Endothelial cell of umbilical vein (primary cell): ENCODE measurements at regions not wholly inside any gene's neighbourhood (a gene's known extent, or its start where the extent isn't known, plus 50 kb on each side); places are given as distances from the start of the nearest gene placed in this dataset.

Experiments
- BruUV-seq: library from RNA; stranded (reverse); fragments of 400-500 nt; replicated peaks from 2 replicates; lab custom pipeline; 2021; lab: Mats Ljungman, UMichigan
- CTCF ChIA-PET: fragments of 300-600, 350-600 bp; sonication (Branson Sonifier 250); formaldehyde crosslinking; loops from one replicate; lab custom pipeline; 2021; ENCODE audit warnings: antibody characterized with exemption, inconsistent platforms; lab: Charles Lee
- POLR2A ChIA-PET: fragments of 300-600, 350-600 bp; sonication (Branson Sonifier 250); formaldehyde crosslinking; loops from one replicate; lab custom pipeline; 2021; ENCODE audit warnings: antibody characterized with exemption, inconsistent platforms; lab: Charles Lee
- DNase-seq: peaks from one replicate; pipeline ENCODE4 v3.0.0-alpha.2; 2011; ENCODE audit warnings: low read depth, low spot score
- FAIRE-seq: peaks from 2 replicates; lab custom pipeline; 2011; peaks lifted over from hg19 to GRCh38; lab: Jason Lieb, UNC
- H2AFZ ChIP-seq: 2 replicates; pipeline ENCODE4 v1.6.0; 2012; ENCODE audit warnings: low read depth, low read length, control low read depth, inconsistent platforms
- H3K27ac ChIP-seq: 2 replicates; pipeline ENCODE4 v1.5.1; 2011; ENCODE audit warnings: low read depth, mild to moderate bottlenecking, control low read depth, low read length, moderate library complexity; ENCODE audit not compliant: insufficient read depth
- H3K27me3 ChIP-seq, 2 experiments: 2 replicates each; pipeline versions ENCODE4 v1.6.0 to v1.6.1; 2011; ENCODE audit warnings: low read length in 2 of 2, mixed read lengths in 1 of 2; ENCODE audit not compliant: control insufficient read depth in 2 of 2, insufficient read depth in 2 of 2
- H3K36me3 ChIP-seq, 2 experiments: 2 replicates in 1 of 2; 3 replicates in 1 of 2; pipeline ENCODE4 v1.5.1; 2011; ENCODE audit warnings: low read length in 2 of 2, mild to moderate bottlenecking in 1 of 2, moderate library complexity in 1 of 2; ENCODE audit not compliant: control insufficient read depth in 2 of 2, insufficient read depth in 2 of 2; ENCODE audit errors: extremely low read depth in 1 of 2
- H3K4me1 ChIP-seq: 3 replicates; pipeline ENCODE4 v1.5.1; 2011; ENCODE audit warnings: mild to moderate bottlenecking, low read length; ENCODE audit not compliant: control insufficient read depth, insufficient read depth; ENCODE audit errors: extremely low read depth
- H3K4me2 ChIP-seq: 2 replicates; pipeline ENCODE4 v1.6.1; 2011; ENCODE audit warnings: low read length, control low read depth, mixed read lengths; ENCODE audit not compliant: insufficient read depth
- H3K4me3 ChIP-seq, 3 experiments: fragments of 200-600 bp in 1 of 3; sonication (generic), shearing (Covaris generic) in 1 of 3; replicated peaks in 1 of 3; 2 replicates each; pipeline ENCODE4 v1.5.1; 2011 to 2016; ENCODE audit warnings: control low read depth in 3 of 3, low read length in 3 of 3, mild to moderate bottlenecking in 2 of 3, inconsistent platforms in 1 of 3, low read depth in 1 of 3, moderate library complexity in 1 of 3; ENCODE audit not compliant: insufficient read depth in 1 of 3
- H3K79me2 ChIP-seq: 2 replicates; pipeline ENCODE4 v1.6.0; 2012; ENCODE audit warnings: low read length, inconsistent platforms; ENCODE audit not compliant: control insufficient read depth, insufficient read depth
- H3K9ac ChIP-seq: replicated peaks from 2 replicates; pipeline ENCODE3; 2011; ENCODE audit warnings: low read length, control low read depth; ENCODE audit not compliant: insufficient read depth; ENCODE audit errors: extremely low read depth
- H3K9me1 ChIP-seq: replicated peaks from 3 replicates; pipeline ENCODE4 v1.6.0; 2011; ENCODE audit warnings: mild to moderate bottlenecking, low read length; ENCODE audit not compliant: control insufficient read depth, insufficient read depth; ENCODE audit errors: extremely low read depth
- H3K9me3 ChIP-seq: replicated peaks from 2 replicates; pipeline ENCODE4 v1.5.1; 2012; ENCODE audit warnings: low read length, inconsistent platforms; ENCODE audit not compliant: control insufficient read depth, insufficient read depth
- H4K20me1 ChIP-seq: replicated peaks from 2 replicates; pipeline ENCODE3; 2011; ENCODE audit warnings: mild to moderate bottlenecking, low read length; ENCODE audit not compliant: control insufficient read depth, insufficient read depth; ENCODE audit errors: extremely low read depth
- EZH2 ChIP-seq: IDR thresholded peaks from 2 replicates; pipeline ENCODE4 v1.6.1; 2012; ENCODE audit warnings: borderline replicate concordance, low read depth, mild to moderate bottlenecking, moderate library complexity, low read length, inconsistent platforms; ENCODE audit not compliant: severe bottlenecking
- GATA2 ChIP-seq: IDR thresholded peaks from 2 replicates; pipeline ENCODE4 v1.7.0; 2011; ENCODE audit warnings: low read depth, mild to moderate bottlenecking, moderate library complexity, mixed read lengths, low read length; ENCODE audit not compliant: insufficient read length, insufficient read depth
- MYC ChIP-seq: IDR thresholded peaks from one replicate; pipeline ENCODE4 v1.6.1; 2011; ENCODE audit warnings: mild to moderate bottlenecking, low read depth, low read length
- POLR2A ChIP-seq: IDR thresholded peaks from 2 replicates; pipeline ENCODE4 v1.6.1; 2012; ENCODE audit warnings: low read depth, mild to moderate bottlenecking, control low read depth, low read length
- POLR2AphosphoS5 ChIP-seq: IDR thresholded peaks from 2 replicates; pipeline ENCODE4 v1.6.1; 2012; ENCODE audit warnings: low read depth, mild to moderate bottlenecking, control low read depth, low read length, moderate library complexity; ENCODE audit not compliant: insufficient read depth
- dilution Hi-C: fragments of 300-500 bp; cut with MboI; formaldehyde crosslinking; loops from one replicate; pipeline ENCODE4 v1.15.0; 2019; ENCODE audit warnings: low sequenced_read_pairs; ENCODE audit not compliant: extremely low pct_ligation_motif_present
- intact Hi-C: fragments of 100-400 bp; cut with micrococcal nuclease; formaldehyde crosslinking; loops from one replicate; pipeline ENCODE4 v1.10.0; 2022
- TF ChIP-seq, protein P1 (sequence below), 2 donors: IDR thresholded peaks; 1 replicate in 1 of 2; 2 replicates in 1 of 2; pipeline ENCODE4 v1.5.1; 2011; ENCODE audit warnings: low read length in 2 of 2, mild to moderate bottlenecking in 2 of 2, moderate library complexity in 2 of 2, control low read depth in 1 of 2, inconsistent platforms in 1 of 2, low read depth in 1 of 2; ENCODE audit not compliant: insufficient read depth in 1 of 2; ENCODE audit errors: extremely low read depth in 1 of 2
- TF ChIP-seq, protein P2 (sequence below): IDR thresholded peaks from 2 replicates; pipeline ENCODE4 v1.6.1; 2011; ENCODE audit not compliant: insufficient read depth, insufficient read length

DNA sequence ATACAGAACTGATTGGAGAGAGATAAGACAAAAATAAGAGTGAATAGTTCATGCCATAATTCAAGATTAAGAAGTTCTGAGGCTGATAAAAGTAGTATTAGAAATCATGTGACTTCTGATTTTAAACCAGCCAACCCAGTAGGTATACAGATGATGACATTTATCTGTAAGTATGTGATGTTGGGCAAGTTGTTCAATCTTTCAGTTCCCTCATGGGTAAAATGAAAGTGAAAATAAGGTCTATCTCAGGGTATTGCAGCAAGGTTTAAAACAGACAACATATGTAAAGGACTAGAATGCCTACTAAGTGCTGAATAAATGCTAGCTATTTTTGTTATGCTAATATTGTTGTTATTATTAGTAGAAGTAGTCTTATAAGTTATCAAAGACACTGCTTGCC, 1055.7 kb downstream of the NAALADL2 start:
- no peaks in the 10 kb centered on the region for H3K36me3 ChIP-seq
- ChIA-PET POLR2A (no interaction called here), CTCF (no interaction called here)
- no peak for FAIRE-seq
- TF ChIP-seq EZH2, result no peak
- no peak for TF ChIP-seq GATA2
- TF ChIP-seq, protein P1, sequence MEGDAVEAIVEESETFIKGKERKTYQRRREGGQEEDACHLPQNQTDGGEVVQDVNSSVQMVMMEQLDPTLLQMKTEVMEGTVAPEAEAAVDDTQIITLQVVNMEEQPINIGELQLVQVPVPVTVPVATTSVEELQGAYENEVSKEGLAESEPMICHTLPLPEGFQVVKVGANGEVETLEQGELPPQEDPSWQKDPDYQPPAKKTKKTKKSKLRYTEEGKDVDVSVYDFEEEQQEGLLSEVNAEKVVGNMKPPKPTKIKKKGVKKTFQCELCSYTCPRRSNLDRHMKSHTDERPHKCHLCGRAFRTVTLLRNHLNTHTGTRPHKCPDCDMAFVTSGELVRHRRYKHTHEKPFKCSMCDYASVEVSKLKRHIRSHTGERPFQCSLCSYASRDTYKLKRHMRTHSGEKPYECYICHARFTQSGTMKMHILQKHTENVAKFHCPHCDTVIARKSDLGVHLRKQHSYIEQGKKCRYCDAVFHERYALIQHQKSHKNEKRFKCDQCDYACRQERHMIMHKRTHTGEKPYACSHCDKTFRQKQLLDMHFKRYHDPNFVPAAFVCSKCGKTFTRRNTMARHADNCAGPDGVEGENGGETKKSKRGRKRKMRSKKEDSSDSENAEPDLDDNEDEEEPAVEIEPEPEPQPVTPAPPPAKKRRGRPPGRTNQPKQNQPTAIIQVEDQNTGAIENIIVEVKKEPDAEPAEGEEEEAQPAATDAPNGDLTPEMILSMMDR (IDR thresholded peaks at IDR 0.05; ENCODE audit: extremely low read depth in 1 of 2, insufficient read depth in 1 of 2, low read depth in 1 of 2, low read length in 2 of 2), result no peak
- no peak for TF ChIP-seq MYC
- no peak for TF ChIP-seq POLR2AphosphoS5
- H3K9me1 ChIP-seq, result no peaks in the 10 kb centered on the region
- no peaks in the 10 kb centered on the region for H4K20me1 ChIP-seq
- BruUV-seq, result no TSS peak
- intact Hi-C loops (no loop called here), dilution Hi-C loops (no loop called here)
- H3K4me2 ChIP-seq, result no peak overlapping the region
- H3K4me3 ChIP-seq, result no peak overlapping the region
- no peak overlapping the region for H3K9ac ChIP-seq
- H3K27ac ChIP-seq, result no peak overlapping the region
- H3K4me1 ChIP-seq, result no peaks in the 10 kb centered on the region
- no peaks in the 10 kb centered on the region for H3K27me3 ChIP-seq
- H2AFZ ChIP-seq, result no peak overlapping the region
- no peaks in the 10 kb centered on the region for H3K9me3 ChIP-seq
- DNase-seq, result no peak
- no peaks in the 10 kb centered on the region for H3K79me2 ChIP-seq

DNA sequence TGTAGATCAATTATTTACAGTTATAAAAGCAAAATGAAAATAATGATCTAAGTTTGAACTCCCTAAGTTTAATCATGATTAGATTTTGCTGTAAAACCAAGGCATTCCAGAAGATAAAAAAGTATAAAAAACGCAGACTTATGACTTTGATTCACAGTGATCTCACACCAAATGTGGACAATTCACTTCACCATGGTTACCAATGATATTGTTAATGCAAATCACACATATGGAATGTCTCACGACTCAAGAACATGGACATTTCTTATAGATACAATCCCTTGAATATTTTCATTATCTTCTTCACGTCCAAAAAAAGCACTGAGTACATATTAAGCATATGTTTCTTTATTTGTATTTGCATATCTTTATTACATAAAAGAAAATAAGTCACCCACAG, 1054.2 kb downstream of the NAALADL2 start:
- dilution Hi-C loops, result no loop called here
- no peaks in the 10 kb centered on the region for H3K4me1 ChIP-seq
- H3K79me2 ChIP-seq, result no peaks in the 10 kb centered on the region
- no peaks in the 10 kb centered on the region for H3K9me1 ChIP-seq
- H3K9ac ChIP-seq, result no peak overlapping the region
- H3K4me3 ChIP-seq, result no peak overlapping the region
- no peak overlapping the region for H3K27ac ChIP-seq
- intact Hi-C loops, result no loop called here
- no peaks in the 10 kb centered on the region for H3K9me3 ChIP-seq
- H4K20me1 ChIP-seq, result no peaks in the 10 kb centered on the region
- H3K4me2 ChIP-seq, result no peak overlapping the region
- FAIRE-seq, result no peak
- no peak for DNase-seq
- no peak for TF ChIP-seq EZH2
- TF ChIP-seq POLR2A, result no peak
- TF ChIP-seq, protein P2, sequence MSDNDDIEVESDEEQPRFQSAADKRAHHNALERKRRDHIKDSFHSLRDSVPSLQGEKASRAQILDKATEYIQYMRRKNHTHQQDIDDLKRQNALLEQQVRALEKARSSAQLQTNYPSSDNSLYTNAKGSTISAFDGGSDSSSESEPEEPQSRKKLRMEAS, result no peak
- no peak for TF ChIP-seq POLR2AphosphoS5
- H2AFZ ChIP-seq, result no peak overlapping the region
- no TSS peak for BruUV-seq
- ChIA-PET CTCF (no interaction called here), POLR2A (no interaction called here)
- no peaks in the 10 kb centered on the region for H3K27me3 ChIP-seq
- no peaks in the 10 kb centered on the region for H3K36me3 ChIP-seq
